Stimulated activated effector memory CD8-positive, alpha-beta T cell treated with anti-CD3 and anti-CD28 coated beads, Interleukin-12 subunit alpha, Interleukin-12 subunit beta, amount 100 ng/mL, for 72 hours (primary cell): ENCODE measurements at regions not wholly inside any gene's neighbourhood (a gene's known extent, or its start where the extent isn't known, plus 50 kb on each side); places are given as distances from the start of the nearest gene placed in this dataset.
"Not testable (repeated sequence)": the region's sequence is repeated elsewhere in the genome, so short reads cannot be mapped to it uniquely, and the experiment has no call there.

Experiments
- ATAC-seq: fragments of 150-1000 bp; cut with Tn5 transposase; 2 replicates; pipeline ENCODE4 v1.10.0; 2021
- DNase-seq, 2 donors: peaks; one replicate each; pipeline ENCODE4 v3.0.0; 2021 to 2022; ENCODE audit warnings: low spot score in 2 of 2
- H3K27ac Mint-ChIP-seq: one replicate; pipeline ENCODE4 v1.8.0; 2022; ENCODE audit warnings: mild to moderate bottlenecking, mixed read lengths
- H3K36me3 Mint-ChIP-seq: one replicate; pipeline ENCODE4 v1.8.0; 2022; ENCODE audit warnings: mild to moderate bottlenecking, mixed read lengths
- H3K4me1 Mint-ChIP-seq: one replicate; pipeline ENCODE4 v1.8.0; 2022; ENCODE audit warnings: mixed read lengths
- H3K4me3 Mint-ChIP-seq: one replicate; pipeline ENCODE4 v1.8.0; 2022; ENCODE audit warnings: mild to moderate bottlenecking, mixed read lengths
- H3K9me3 Mint-ChIP-seq: one replicate; pipeline ENCODE4 v1.8.0; 2022; ENCODE audit warnings: mixed read lengths

DNA sequence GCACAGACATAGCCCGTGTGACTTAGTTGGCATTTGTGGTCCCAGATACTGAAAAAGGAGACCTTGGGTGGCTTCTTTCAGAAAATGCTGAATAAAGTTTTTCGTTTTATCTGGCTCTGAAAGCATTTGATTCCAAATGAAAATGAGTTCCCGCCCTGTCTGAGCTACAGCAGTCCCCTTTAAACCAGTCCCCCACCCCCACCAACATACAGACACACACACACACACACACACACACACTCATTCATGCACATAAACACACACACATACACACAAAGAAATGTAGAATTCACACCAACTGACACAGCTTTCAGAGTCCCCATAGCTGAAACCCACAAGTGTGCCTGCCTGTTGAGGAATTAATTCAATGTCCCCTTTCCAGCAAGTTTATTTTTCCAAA lies 97.0 kb upstream of the SMARCA2 start:
- no peak overlapping the region for H3K4me3 Mint-ChIP-seq
- H3K36me3 Mint-ChIP-seq = no peaks in the 10 kb centered on the region
- no peaks in the 10 kb centered on the region for H3K9me3 Mint-ChIP-seq
- DNase-seq = no peak
- no peak overlapping the region for H3K27ac Mint-ChIP-seq
- H3K4me1 Mint-ChIP-seq = no peaks in the 10 kb centered on the region
- ATAC-seq = no peak

DNA sequence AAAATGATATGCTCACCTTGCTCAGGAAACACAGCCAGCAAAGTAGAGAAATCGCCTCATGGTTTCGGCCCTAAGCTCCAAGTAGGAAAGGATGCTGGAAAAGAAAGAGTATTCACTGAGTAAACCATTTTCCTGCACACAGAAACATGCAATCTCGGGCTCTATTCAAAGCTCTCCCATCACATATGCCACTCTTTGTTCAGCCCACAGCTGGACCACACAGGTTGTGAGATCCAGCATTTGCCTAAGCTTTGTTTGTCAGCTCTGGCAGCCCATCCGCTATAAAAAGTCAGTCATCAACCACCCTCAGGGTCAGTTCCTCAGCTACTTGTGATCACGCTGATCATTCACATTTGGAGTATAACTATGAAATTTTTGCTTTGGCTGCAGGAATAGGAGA lies 96.5 kb upstream of the SMARCA2 start:
- Mint-ChIP-seq H3K4me1 (no peaks in the 10 kb centered on the region), H3K27ac (no peak overlapping the region), H3K36me3 (no peaks in the 10 kb centered on the region), H3K9me3 (no peaks in the 10 kb centered on the region), H3K4me3 (no peak overlapping the region)
- no peak for ATAC-seq
- DNase-seq = no peak

DNA sequence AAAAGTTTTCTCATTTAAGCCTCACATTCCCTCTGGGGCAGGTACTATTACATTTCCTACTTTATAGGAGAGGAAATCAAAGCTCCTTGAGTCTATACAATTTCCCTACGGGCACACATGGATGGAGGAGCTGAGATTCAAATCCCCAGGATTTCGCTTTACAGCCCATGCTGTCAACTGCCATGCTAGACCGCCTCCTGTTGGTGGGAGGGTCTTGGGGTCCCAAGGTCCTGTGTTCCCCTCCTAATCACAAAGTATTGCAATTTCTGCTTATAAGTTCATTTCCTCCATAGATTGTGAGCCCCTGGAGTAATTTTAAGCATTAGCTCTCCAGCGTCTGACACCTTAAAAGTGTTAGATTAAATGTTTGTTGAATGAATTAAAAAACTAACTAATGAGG lies 95.9 kb upstream of the SMARCA2 start:
- DNase-seq = no peak
- no peaks in the 10 kb centered on the region for H3K4me1 Mint-ChIP-seq

DNA sequence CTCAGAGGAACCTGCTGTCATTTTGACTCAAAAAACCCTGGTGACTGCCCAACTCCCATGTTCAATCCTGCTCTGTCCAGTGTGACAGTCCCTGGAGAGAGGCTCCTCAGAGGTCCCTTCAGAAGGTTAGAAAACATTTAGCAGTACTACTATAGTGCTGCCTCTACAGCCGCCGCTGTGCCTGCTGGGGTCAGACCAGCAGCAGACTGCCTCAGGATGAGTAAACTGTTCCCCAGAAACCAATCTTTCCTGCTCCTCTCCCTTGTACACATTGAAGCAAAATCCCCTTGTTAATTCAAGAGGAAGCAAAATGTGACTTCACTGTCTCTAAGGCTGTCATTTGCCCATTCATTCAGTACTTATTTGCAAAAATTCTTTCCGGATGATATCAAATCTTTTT lies 94.8 kb upstream of the SMARCA2 start:
- H3K4me1 Mint-ChIP-seq = no peaks in the 10 kb centered on the region
- H3K36me3 Mint-ChIP-seq = no peaks in the 10 kb centered on the region
- DNase-seq (no peak), ATAC-seq (peak; percentile 24)
- H3K27ac Mint-ChIP-seq = no peak overlapping the region
- no peaks in the 10 kb centered on the region for H3K9me3 Mint-ChIP-seq
- H3K4me3 Mint-ChIP-seq = no peak overlapping the region

More for the DNA sequence above, 95.9 kb upstream of the SMARCA2 start:
- ATAC-seq = no peak
- H3K27ac Mint-ChIP-seq = no peak overlapping the region
- H3K36me3 Mint-ChIP-seq = no peaks in the 10 kb centered on the region
- no peaks in the 10 kb centered on the region for H3K9me3 Mint-ChIP-seq
- no peak overlapping the region for H3K4me3 Mint-ChIP-seq

DNA sequence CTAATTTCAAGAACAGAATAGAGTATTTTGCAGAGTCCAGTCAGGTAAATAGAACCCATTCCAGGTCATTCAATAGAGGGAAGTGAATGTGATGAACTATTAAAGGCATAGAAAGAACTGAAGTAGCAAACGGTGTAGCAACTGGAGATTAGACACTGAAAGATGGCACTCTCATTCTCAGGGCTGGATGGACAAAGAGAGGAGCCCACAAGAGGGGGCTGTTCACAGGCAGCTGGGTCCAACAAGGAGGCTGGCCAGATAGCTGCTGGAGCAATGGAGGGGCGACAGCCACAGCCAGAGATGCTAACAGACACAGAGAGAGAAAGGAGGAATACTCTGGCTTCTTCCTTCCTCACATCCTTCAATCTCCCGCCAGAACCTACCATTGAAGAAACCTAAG lies 93.1 kb upstream of the SMARCA2 start:
- DNase-seq (no peak), ATAC-seq (no peak)
- Mint-ChIP-seq H3K4me1 (no peaks in the 10 kb centered on the region), H3K4me3 (no peak overlapping the region), H3K36me3 (no peaks in the 10 kb centered on the region), H3K9me3 (no peaks in the 10 kb centered on the region), H3K27ac (no peak overlapping the region)

DNA sequence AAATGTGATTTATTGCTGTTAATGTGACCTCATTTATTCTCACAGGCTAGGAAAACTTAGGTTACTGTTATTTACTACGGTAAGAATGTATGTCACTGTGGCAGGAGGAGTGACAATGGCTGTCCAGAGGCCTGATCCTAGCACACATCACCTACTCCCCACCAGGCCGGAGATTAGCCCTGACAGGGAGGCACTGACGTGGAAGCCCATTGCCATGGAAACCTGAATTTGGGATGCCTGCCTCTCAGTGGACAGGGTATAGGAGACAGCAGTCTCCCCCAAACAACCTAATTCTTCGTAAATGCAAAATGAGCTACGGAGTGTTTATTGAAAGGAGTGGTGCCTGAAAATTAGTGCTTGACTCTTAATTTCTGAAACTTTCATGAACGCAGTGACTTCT lies 87.6 kb upstream of the SMARCA2 start:
- ATAC-seq (no peak), DNase-seq (no peak)
- Mint-ChIP-seq H3K36me3 (no peaks in the 10 kb centered on the region), H3K4me3 (no peak overlapping the region), H3K9me3 (no peaks in the 10 kb centered on the region), H3K27ac (no peak overlapping the region), H3K4me1 (peaks cover 6% of the 10 kb centered on the region)

DNA sequence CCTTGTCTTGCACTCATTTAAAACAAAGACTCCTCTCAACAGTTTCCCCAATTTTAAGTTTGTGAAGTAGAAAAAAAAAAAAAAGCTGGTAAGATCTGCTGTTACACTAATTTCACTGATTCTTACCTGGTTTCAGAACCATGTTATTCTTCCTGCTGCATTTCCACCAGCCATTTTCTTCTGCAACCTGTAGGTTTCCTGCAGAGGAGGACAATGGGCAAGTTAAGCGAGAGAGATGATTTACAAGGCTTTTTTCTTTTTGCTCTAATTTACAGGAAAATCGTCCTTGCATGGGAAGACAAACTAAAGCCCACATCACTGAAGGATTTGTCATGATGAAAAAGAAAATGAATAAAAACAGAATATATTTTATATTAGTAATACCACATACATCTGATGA lies 86.0 kb upstream of the SMARCA2 start:
- Mint-ChIP-seq H3K9me3 (no peaks in the 10 kb centered on the region), H3K4me1 (peaks cover 6% of the 10 kb centered on the region), H3K4me3 (no peak overlapping the region), H3K27ac (no peak overlapping the region), H3K36me3 (no peaks in the 10 kb centered on the region)
- ATAC-seq = no peak
- no peak for DNase-seq

DNA sequence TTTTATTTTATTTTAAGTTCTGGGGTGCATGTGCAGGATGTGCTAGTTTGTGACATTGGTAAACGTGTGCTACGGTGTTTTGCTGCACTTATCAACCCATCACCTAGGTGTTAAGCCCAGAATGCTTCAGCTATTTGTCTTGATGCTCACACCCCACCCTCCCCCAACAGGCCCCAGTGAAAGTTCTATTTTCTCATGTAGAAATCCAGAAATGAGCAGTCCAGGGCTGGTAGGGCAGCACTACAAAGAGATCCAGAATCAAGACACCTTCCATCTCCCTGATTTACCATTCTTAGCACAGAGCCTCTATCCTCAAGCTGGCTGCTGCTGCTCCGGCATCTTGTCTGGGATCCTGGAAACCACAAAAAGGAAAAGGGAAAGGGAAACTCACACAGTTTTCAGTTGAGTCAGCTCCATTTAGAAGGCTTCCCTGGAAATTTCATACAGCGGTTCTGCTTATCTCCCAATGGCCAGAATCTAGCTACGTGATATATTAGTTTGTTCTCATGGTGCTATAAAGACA lies 85.4 kb upstream of the SMARCA2 start:
- Mint-ChIP-seq H3K27ac (no peak overlapping the region), H3K4me1 (peaks cover 6% of the 10 kb centered on the region), H3K4me3 (no peak overlapping the region), H3K36me3 (no peaks in the 10 kb centered on the region), H3K9me3 (no peaks in the 10 kb centered on the region)
- ATAC-seq = peak; percentile 42
- no peak for DNase-seq

DNA sequence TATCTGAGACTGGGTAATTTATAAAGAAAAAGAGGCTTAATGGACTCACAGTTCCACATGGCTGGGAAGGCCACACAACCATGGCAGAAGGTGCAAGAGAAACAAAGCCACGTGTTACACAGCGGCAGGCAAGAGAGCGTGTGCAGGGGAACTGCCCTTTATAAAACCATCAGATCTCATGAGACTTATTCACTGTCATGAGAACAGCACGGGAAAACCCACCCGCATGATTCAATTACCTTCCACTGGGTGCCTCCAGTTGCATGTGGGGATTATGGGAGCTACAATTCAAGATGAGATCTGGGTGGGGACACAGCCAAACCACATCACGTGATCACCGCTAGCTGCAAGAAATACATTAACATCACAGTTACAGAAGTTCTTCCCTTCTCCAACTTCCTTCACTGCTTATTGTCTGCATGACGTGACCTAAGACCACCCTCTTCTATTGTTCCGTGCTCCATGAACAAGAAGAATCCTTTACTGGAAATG lies 84.9 kb upstream of the SMARCA2 start:
- H3K27ac Mint-ChIP-seq, ATAC-seq, H3K36me3 Mint-ChIP-seq, H3K9me3 Mint-ChIP-seq, DNase-seq, H3K4me1 Mint-ChIP-seq, H3K4me3 Mint-ChIP-seq: not testable (repeated sequence)

DNA sequence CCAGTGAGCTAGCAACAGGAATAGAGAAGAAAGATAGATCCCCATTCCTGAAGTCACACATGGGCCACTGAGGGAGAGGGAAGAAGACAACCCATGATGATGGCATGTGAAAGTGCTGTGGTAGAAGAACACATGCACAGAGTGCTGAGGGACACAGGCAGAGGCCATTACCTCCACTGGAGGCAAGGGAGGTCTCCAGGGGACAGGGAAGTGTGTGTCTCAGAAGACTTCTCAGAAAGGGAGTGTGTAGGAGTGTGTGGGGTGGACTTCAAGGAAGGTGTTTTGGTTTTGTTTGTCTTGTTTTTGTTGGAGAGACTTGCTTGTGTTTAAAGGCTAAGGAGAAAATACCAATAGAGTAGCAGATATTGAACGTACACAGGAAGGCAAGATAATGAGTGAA lies 77.0 kb upstream of the SMARCA2 start:
- H3K4me1 Mint-ChIP-seq = peaks cover 11% of the 10 kb centered on the region
- no peak overlapping the region for H3K4me3 Mint-ChIP-seq
- ATAC-seq (peak; percentile 42), DNase-seq (no peak)
- H3K27ac Mint-ChIP-seq = no peak overlapping the region
- no peaks in the 10 kb centered on the region for H3K36me3 Mint-ChIP-seq
- no peaks in the 10 kb centered on the region for H3K9me3 Mint-ChIP-seq

DNA sequence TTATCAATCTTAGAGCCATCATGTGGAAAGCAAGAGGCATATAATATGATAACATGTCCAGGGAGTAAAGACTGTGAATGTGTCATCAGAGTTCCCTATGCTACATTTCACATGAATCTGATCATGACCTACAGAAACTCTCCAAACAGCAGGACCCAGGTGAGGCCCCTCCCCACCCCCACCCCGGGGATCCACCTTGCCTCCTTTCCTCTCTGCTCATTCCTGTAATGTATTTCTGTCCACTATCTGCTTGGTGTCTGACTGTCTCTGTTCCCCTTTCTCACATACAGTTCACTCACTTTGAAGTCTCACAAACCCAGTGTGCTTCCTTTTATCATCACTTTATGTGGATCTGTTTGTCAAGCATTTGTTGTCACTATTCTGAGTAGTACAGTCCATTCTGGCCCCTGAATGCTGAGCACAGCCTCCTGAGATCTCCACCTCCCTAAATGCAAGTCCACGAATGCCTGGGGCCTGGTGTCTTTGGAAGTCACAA lies 76.4 kb upstream of the SMARCA2 start:
- H3K27ac Mint-ChIP-seq = peak overlapping the region; percentile 1
- no peak for ATAC-seq
- no peak overlapping the region for H3K4me3 Mint-ChIP-seq
- DNase-seq = no peak
- peaks cover 11% of the 10 kb centered on the region for H3K4me1 Mint-ChIP-seq
- no peaks in the 10 kb centered on the region for H3K9me3 Mint-ChIP-seq
- no peaks in the 10 kb centered on the region for H3K36me3 Mint-ChIP-seq

DNA sequence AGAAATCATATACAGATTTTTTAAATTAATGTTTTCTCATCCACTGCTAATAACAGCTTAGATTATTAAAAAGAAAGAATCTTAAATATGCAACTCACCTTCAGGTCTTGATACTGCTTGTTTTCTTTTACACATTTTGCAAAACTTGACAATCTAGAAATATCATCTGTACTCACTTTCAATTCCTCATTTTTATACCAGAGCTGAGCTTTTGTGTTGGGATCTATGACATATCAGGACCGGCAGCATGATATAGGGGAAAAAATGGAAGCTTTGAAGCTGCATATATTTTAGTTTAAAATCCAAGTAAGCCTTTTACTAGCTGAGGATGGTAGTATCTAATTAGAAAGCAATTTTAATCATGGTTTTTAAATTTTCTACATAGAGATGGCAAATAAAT lies 75.7 kb upstream of the SMARCA2 start:
- ATAC-seq (no peak), DNase-seq (no peak)
- Mint-ChIP-seq H3K36me3 (no peaks in the 10 kb centered on the region), H3K4me3 (no peak overlapping the region), H3K27ac (no peak overlapping the region), H3K9me3 (no peaks in the 10 kb centered on the region), H3K4me1 (peaks cover 11% of the 10 kb centered on the region)

DNA sequence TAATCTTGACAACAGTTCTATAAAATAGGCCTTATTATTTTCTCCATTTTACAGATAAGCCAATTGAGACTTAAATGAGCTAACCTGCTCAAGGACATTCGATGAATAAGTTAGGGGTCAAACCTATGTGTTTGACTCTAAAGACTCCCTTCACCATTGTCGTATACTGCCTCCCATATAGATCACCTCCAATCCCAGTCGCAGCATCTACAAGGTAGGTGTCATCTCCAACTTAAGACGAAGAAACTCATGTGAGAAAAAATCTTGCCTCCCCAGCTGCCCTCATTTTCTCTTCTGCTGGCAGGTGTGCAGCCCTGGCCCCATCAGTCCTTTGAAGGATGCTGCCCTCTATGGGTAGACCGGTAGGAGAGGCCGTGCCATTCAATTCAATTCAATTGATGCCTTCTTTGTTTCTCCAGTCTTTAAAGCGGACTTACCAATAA lies 75.2 kb upstream of the SMARCA2 start:
- DNase-seq (peak; percentile 4 to 55), ATAC-seq (peak; percentile 81)
- Mint-ChIP-seq H3K9me3 (no peaks in the 10 kb centered on the region), H3K36me3 (no peaks in the 10 kb centered on the region), H3K4me1 (peaks cover 11% of the 10 kb centered on the region), H3K27ac (no peak overlapping the region), H3K4me3 (no peak overlapping the region)

DNA sequence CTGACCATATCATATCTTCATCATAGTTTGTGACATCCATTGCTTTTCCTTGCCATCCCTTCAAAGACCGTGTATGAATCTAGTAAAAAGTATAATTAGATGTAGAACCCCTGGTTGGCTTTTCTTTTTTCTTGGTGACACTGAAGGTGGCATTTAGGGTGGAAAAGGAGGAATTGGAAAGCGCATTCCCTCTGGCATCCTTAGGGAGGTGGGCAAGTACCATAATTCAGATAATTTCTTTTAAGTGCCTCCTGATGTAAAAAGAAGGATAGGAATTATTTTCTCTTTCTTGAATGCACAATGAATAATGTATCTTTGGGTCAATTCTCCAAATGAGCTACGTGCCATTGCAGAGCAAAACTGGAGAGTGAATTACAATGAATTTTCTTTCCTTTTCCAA lies 73.2 kb upstream of the SMARCA2 start:
- DNase-seq (no peak), ATAC-seq (no peak)
- peaks cover 11% of the 10 kb centered on the region for H3K4me1 Mint-ChIP-seq
- no peak overlapping the region for H3K27ac Mint-ChIP-seq
- no peaks in the 10 kb centered on the region for H3K9me3 Mint-ChIP-seq
- H3K36me3 Mint-ChIP-seq = no peaks in the 10 kb centered on the region
- H3K4me3 Mint-ChIP-seq = no peak overlapping the region

DNA sequence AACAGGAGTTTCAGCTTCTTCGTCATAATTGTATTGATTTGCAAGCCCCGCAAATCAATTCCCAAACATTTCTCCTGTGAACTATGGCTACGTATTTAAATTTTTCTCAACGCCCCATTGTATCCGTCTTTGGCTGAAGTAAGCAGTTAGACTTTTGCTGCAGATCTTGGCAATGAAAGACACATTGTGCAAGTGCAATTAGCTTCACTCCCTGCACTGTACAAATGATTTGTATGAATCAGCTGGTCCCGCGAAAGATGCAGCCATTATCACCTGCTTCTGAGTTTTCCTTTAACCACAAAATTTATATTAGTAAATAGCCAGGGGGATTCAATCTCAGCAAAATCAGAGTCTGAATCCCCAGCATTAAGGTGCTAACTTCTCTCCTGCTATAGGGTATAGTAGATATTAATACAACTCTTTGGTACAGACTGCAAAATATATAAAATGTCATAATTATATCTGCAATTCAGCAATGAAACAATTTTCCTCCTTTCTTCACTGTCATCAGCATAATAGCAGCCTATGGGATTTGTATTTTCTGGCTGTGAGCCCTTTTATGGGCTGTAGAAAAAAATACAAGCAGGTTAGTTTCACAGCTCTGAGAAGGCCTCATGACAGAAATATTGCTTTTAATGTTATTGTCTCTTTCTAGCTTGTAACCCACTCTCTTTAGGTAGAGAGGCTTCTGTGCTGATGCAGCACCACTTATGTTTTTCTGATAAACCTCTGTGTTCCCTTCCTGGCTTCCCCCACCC lies 68.4 kb upstream of the SMARCA2 start:
- Mint-ChIP-seq H3K9me3 (no peaks in the 10 kb centered on the region), H3K4me1 (no peaks in the 10 kb centered on the region), H3K36me3 (no peaks in the 10 kb centered on the region), H3K4me3 (no peak overlapping the region), H3K27ac (no peak overlapping the region)
- ATAC-seq (no peak), DNase-seq (no peak)

DNA sequence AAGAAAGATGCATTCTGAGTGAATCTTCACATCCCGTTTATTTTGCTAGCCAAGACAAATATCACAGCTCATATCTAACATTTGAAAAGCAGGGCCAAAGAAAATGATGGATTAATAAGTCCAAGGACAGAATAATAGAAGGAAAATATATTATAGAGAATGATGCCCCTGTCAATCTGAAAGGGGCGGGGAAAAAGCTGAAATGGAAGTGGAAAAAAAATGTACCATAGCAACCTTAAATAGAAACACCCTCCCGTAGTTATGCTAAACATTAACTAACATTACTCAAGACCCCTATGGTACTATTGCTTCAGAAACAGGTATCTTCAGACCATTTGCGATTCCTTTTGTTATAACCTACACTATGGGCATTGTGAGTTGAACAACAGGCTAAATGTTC lies 67.7 kb upstream of the SMARCA2 start:
- ATAC-seq = no peak
- H3K9me3 Mint-ChIP-seq = no peaks in the 10 kb centered on the region
- no peaks in the 10 kb centered on the region for H3K36me3 Mint-ChIP-seq
- no peaks in the 10 kb centered on the region for H3K4me1 Mint-ChIP-seq
- H3K27ac Mint-ChIP-seq = no peak overlapping the region
- DNase-seq = no peak
- no peak overlapping the region for H3K4me3 Mint-ChIP-seq
